Activated naive CD4-positive, alpha-beta T cell treated with anti-CD3 and anti-CD28 coated beads, Interleukin-2, amount 50 U/mL, for 24 hours (primary cell): ENCODE measurements at regions not wholly inside any gene's neighbourhood (a gene's known extent, or its start where the extent isn't known, plus 50 kb on each side); places are given as distances from the start of the nearest gene placed in this dataset.
"Not testable (repeated sequence)": the region's sequence is repeated elsewhere in the genome, so short reads cannot be mapped to it uniquely, and the experiment has no call there.

Experiments used
- H3K27ac Mint-ChIP-seq: one replicate; pipeline ENCODE4 v1.8.0; 2021; ENCODE audit warnings: mild to moderate bottlenecking, mixed read lengths
- H3K27me3 Mint-ChIP-seq: one replicate; pipeline ENCODE4 v1.8.0; 2021; ENCODE audit warnings: mixed read lengths
- H3K36me3 Mint-ChIP-seq: one replicate; pipeline ENCODE4 v1.8.0; 2021; ENCODE audit warnings: mixed read lengths
- H3K4me1 Mint-ChIP-seq: one replicate; pipeline ENCODE4 v1.8.0; 2021; ENCODE audit warnings: mixed read lengths
- H3K4me3 Mint-ChIP-seq: one replicate; pipeline ENCODE4 v1.8.0; 2021; ENCODE audit warnings: mild to moderate bottlenecking, mixed read lengths
- H3K9me3 Mint-ChIP-seq: one replicate; pipeline ENCODE4 v1.8.0; 2021; ENCODE audit warnings: mixed read lengths

GRCh38 chr3:69657030-69657429 lies 82.2 kb upstream of the MITF start:
- H3K36me3 Mint-ChIP-seq, H3K27ac Mint-ChIP-seq, H3K4me1 Mint-ChIP-seq, H3K4me3 Mint-ChIP-seq, H3K27me3 Mint-ChIP-seq, H3K9me3 Mint-ChIP-seq: not testable (repeated sequence)

GRCh38 chr3:69651765-69652164 lies 87.5 kb upstream of the MITF start:
- Mint-ChIP-seq H3K4me3 (no peak overlapping the region), H3K36me3 (no peaks in the 10 kb centered on the region), H3K9me3 (peaks cover 5% of the 10 kb centered on the region), H3K27ac (no peak overlapping the region), H3K27me3 (peaks cover 4% of the 10 kb centered on the region), H3K4me1 (no peaks in the 10 kb centered on the region)

- Mint-ChIP-seq H3K27me3 (peaks cover 4% of the 10 kb centered on the region), H3K36me3 (no peaks in the 10 kb centered on the region), H3K4me3 (no peak overlapping the region), H3K4me1 (no peaks in the 10 kb centered on the region), H3K9me3 (peaks cover 5% of the 10 kb centered on the region), H3K27ac (no peak overlapping the region)
These were observed 89.2 kb upstream of the MITF start for GRCh38 chr3:69650066-69650419.

- no peaks in the 10 kb centered on the region for H3K36me3 Mint-ChIP-seq
- no peak overlapping the region for H3K27ac Mint-ChIP-seq
- peaks cover 4% of the 10 kb centered on the region for H3K27me3 Mint-ChIP-seq
- H3K9me3 Mint-ChIP-seq, result peaks cover 5% of the 10 kb centered on the region
- H3K4me1 Mint-ChIP-seq, result no peaks in the 10 kb centered on the region
- no peak overlapping the region for H3K4me3 Mint-ChIP-seq
These were observed 89.9 kb upstream of the MITF start for GRCh38 chr3:69649120-69650065.

GRCh38 chr3:69648126-69648525 lies 91.1 kb upstream of the MITF start:
- Mint-ChIP-seq H3K9me3 (peaks cover 5% of the 10 kb centered on the region), H3K27ac (no peak overlapping the region), H3K36me3 (no peaks in the 10 kb centered on the region), H3K27me3 (peaks cover 3% of the 10 kb centered on the region), H3K4me3 (no peak overlapping the region), H3K4me1 (no peaks in the 10 kb centered on the region)

- Mint-ChIP-seq H3K4me3 (no peak overlapping the region), H3K36me3 (no peaks in the 10 kb centered on the region), H3K27ac (no peak overlapping the region)
These were observed 91.7 kb upstream of the MITF start for GRCh38 chr3:69647511-69648110.

GRCh38 chr3:69647081-69647480 lies 92.2 kb upstream of the MITF start:
- Mint-ChIP-seq H3K9me3 (peaks cover 5% of the 10 kb centered on the region), H3K4me3 (no peak overlapping the region), H3K27ac (no peak overlapping the region), H3K27me3 (peaks cover 3% of the 10 kb centered on the region), H3K4me1 (no peaks in the 10 kb centered on the region), H3K36me3 (no peaks in the 10 kb centered on the region)

More at GRCh38 chr3:69647511-69648110, 91.7 kb upstream of the MITF start:
- Mint-ChIP-seq H3K4me1 (no peaks in the 10 kb centered on the region), H3K9me3 (peaks cover 5% of the 10 kb centered on the region), H3K27me3 (peaks cover 3% of the 10 kb centered on the region)

GRCh38 chr3:69646287-69647067 lies 92.8 kb upstream of the MITF start:
- Mint-ChIP-seq H3K27ac (no peak overlapping the region), H3K9me3 (peaks cover 5% of the 10 kb centered on the region), H3K36me3 (no peaks in the 10 kb centered on the region), H3K4me1 (no peaks in the 10 kb centered on the region), H3K4me3 (no peak overlapping the region), H3K27me3 (peaks cover 3% of the 10 kb centered on the region)

- H3K27me3 Mint-ChIP-seq, result peaks cover 8% of the 10 kb centered on the region
- H3K36me3 Mint-ChIP-seq, result no peaks in the 10 kb centered on the region
- no peaks in the 10 kb centered on the region for H3K4me1 Mint-ChIP-seq
- no peak overlapping the region for H3K27ac Mint-ChIP-seq
- H3K9me3 Mint-ChIP-seq, result no peaks in the 10 kb centered on the region
- H3K4me3 Mint-ChIP-seq, result no peak overlapping the region
These were observed 96.7 kb upstream of the MITF start for GRCh38 chr3:69642606-69643005.

- Mint-ChIP-seq H3K36me3 (no peaks in the 10 kb centered on the region), H3K9me3 (no peaks in the 10 kb centered on the region)
These were observed 99.4 kb upstream of the MITF start for GRCh38 chr3:69639851-69640250.

GRCh38 chr3:69628951-69629350 lies 110.3 kb upstream of the MITF start:
- Mint-ChIP-seq H3K4me3 (no peak overlapping the region), H3K36me3 (no peaks in the 10 kb centered on the region), H3K4me1 (no peaks in the 10 kb centered on the region), H3K27me3 (no peaks in the 10 kb centered on the region), H3K27ac (no peak overlapping the region), H3K9me3 (peaks cover 21% of the 10 kb centered on the region)

More at GRCh38 chr3:69639851-69640250, 99.4 kb upstream of the MITF start:
- no peaks in the 10 kb centered on the region for H3K4me1 Mint-ChIP-seq
- no peak overlapping the region for H3K4me3 Mint-ChIP-seq
- no peak overlapping the region for H3K27ac Mint-ChIP-seq
- H3K27me3 Mint-ChIP-seq, result peaks cover 8% of the 10 kb centered on the region

GRCh38 chr3:69613286-69613685 lies 126.0 kb upstream of the MITF start:
- H3K36me3 Mint-ChIP-seq, result no peaks in the 10 kb centered on the region
- H3K9me3 Mint-ChIP-seq, result no peaks in the 10 kb centered on the region
- no peaks in the 10 kb centered on the region for H3K4me1 Mint-ChIP-seq
- H3K27me3 Mint-ChIP-seq, result no peaks in the 10 kb centered on the region
- no peak overlapping the region for H3K27ac Mint-ChIP-seq
- H3K4me3 Mint-ChIP-seq, result no peak overlapping the region

- H3K36me3 Mint-ChIP-seq, result no peaks in the 10 kb centered on the region
- no peak overlapping the region for H3K27ac Mint-ChIP-seq
- no peaks in the 10 kb centered on the region for H3K9me3 Mint-ChIP-seq
- no peaks in the 10 kb centered on the region for H3K4me1 Mint-ChIP-seq
- H3K4me3 Mint-ChIP-seq, result no peak overlapping the region
- H3K27me3 Mint-ChIP-seq, result no peaks in the 10 kb centered on the region
These were observed 126.5 kb upstream of the MITF start for GRCh38 chr3:69612791-69613190.

- H3K9me3 Mint-ChIP-seq, H3K27ac Mint-ChIP-seq, H3K4me3 Mint-ChIP-seq, H3K27me3 Mint-ChIP-seq, H3K36me3 Mint-ChIP-seq, H3K4me1 Mint-ChIP-seq: not testable (repeated sequence)
These were observed 129.7 kb upstream of the MITF start for GRCh38 chr3:69609566-69609965.

- Mint-ChIP-seq H3K4me3 (no peak overlapping the region), H3K9me3 (no peaks in the 10 kb centered on the region), H3K36me3 (no peaks in the 10 kb centered on the region), H3K4me1 (no peaks in the 10 kb centered on the region), H3K27me3 (no peaks in the 10 kb centered on the region), H3K27ac (no peak overlapping the region)
These were observed 131.6 kb upstream of the MITF start for GRCh38 chr3:69607466-69608305.
